Right kidney (tissue), 1 donor: ENCODE measurements at regions not wholly inside any gene's neighbourhood (a gene's known extent, or its start where the extent isn't known, plus 50 kb on each side); places are given as distances from the start of the nearest gene placed in this dataset.

ENCODE experiments used
- DNase-seq: peaks from one replicate; pipeline ENCODE4 v3.0.0-alpha.2; 2016

DNA sequence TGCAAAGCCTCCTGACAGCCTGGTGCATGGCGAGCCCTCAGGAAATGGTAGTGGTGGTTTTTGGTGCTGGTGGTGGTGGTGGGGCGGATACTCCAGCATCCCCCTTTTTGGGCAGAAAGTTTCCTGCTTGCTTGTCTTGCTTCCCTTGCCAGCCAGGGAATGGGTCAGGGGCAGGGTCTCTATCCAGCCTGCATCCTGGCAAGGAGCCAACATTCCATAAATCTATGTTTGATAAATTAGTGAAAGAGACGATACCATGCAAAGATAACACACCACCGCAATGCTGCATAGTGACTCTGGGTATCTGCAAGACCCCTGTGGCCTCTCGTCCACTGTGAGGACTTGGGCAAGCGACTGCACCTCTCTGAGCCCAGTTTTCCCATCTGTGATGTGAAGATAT, 246.2 kb downstream of the LRFN2 start:
- no peak for DNase-seq

DNA sequence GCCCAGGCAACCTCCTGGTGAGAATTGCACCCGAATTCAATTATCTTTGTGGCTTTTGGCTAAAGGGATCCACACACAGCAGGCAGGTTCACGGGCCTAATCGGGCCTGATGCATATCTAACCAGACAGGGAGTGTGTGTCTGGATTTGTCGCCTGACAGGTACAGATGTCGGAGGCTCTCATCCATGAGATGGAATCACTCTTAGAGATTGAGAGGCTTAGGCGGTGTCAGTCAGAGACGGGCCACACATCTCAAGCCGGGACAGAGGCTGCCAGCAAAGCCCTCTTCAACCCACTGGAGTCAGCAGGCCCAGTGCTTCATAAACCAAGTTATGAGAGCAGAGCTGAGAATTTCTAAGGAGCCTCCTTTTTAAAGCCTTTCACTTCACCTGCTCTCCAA, 247.0 kb downstream of the LRFN2 start:
- DNase-seq = no peak

DNA sequence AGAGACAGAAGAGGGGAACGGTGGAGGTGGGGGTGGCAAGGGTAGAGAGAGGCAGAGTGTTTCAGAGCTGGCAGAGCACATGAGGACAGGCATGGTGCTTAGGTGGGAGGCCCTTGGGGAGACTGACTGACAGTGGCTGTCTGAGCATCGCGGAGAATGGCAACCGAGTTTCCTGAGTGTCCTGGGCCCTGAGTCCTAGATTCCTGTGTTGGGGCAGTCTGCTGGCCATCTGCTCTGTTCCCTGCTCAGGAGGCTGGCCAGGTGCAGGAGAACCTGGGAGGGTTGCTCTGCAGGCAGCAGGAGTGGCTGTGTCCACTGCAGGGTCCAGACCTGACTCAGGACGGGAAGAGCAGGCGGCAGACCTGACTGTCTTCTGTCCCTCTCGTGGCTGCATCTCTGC, 248.9 kb downstream of the LRFN2 start:
- no peak for DNase-seq

DNA sequence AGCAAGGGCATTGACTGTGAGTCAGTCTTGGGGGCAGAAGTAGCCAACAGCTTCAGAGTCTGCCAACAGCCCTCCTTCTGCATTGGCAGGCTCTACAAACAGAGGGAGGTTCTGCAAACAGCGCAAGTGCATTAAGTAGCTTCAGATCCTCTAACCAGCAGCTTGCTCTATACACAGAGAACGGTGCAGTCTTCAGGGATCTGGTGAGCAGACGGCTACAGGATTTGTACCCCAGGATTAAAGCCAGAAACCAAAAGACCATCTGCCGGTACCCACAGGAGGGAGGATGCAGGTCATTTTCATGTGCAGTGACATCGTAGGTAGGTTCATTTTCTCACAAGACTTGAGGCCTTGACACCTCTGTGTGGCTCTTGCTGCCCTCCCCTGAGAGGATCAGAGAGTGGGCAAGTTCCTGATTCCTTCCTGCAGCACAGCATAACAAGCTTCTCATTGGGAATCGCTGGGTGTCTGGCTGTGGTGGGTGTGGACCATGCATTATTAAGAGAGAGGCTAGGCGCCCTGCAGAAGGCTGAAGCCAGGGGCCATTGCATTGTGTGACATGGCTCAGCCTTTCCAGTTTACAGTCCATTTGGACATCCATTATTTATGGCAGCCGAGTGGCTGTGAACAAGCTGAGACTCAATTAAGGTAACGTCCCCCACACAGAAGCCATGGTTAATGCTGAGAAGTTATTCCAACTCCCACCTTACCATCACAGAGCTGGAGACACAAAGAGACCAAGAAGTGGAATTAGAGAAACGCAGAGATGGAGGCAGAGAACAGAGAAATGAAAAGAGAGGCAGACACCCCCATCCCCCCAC, 250.0 kb downstream of the LRFN2 start:
- DNase-seq = no peak

DNA sequence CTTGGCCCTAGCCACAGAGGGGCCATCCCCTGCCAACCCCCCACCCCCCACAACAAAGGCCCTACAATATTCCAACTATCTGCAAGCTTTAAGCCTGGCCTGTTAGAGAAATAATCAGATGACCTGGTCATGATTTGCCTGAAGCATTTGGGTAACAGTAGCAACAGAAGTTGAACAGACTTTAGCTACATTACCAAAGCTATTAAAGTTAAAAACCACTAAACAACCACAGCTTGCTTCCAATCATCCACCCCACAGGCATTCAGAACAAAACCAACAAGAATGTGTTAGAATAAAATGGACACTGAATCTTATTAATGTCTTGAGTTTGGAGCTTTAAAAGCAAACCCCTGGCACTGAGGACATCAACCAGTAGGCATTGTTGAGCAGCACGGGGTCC, 250.9 kb downstream of the LRFN2 start:
- no peak for DNase-seq

DNA sequence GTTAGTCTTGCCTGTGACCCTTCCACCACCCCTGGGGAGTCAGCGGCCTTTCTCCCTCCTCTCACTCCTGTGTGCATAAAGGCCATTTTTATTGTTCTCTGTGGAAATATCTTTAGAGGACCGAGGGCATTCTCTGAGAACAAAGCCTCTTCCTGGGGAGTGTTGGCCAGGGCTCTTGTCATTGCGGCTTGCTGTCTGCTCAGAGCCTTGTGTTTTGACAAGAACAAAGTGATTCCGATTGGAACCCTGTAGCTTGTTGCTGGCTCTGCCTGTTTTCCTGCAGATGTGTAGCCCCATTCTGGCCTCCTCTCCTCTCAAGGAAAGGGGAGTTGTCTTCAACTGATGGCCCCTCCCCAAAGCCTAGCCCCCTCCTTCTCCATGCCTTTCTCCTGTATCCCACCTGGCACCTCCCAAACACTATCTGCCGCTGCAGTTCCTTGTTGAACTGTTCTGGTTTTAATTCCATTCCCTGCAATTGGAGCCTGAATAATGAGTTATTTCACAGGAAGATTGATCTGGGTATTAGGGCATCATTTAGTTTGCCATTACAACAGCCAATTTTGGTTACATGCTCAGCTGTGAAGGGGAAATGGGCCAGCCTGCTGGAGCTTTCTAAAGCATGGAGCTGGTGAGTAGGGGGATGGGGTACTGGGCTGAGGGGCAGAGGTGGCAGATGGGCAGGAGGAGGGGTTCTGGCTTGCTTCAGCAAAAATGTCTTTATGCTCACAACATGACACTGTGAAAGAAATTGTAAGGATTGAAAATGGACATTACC, 252.5 kb downstream of the LRFN2 start:
- DNase-seq = no peak

DNA sequence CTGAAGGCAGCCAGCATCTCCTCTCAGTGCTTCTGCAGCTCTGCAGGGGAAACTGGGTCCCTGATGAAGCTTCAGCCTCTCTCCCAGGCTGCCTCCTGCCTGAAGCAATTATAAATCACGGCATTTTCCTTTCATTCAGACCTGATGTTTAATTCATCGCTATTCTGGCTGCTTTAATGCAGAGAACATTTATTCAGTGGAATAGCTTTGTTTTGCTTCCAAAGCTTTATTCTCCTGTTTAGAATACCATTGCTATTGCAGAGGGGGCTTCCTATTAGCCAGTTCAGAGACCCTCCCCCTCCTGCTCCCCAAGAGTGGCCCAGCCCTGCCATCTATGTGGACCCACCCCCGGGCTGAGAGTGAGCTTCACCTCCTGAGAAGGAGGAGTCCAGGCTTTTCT, 255.6 kb downstream of the LRFN2 start:
- DNase-seq = no peak

DNA sequence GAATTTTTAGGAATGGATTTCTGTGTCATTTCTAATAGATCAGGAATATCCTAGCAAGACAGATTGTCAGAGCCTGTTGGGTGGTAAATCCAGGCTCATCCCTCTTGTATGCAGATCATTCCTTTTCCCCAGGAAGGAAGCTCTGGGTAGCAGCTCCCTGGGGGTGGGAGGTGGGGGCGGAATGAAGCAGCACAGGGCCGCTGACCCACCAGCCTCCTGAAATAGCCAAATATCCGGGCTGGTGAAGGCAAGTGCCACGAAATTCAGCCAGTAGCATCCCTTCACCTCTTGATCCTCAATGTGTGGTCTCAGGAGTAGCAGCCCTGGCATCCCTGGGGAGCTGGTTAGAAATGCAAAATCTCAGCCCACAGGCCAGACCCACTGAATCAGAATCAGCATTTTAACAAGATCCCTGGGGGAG, 256.9 kb downstream of the LRFN2 start:
- DNase-seq = no peak

DNA sequence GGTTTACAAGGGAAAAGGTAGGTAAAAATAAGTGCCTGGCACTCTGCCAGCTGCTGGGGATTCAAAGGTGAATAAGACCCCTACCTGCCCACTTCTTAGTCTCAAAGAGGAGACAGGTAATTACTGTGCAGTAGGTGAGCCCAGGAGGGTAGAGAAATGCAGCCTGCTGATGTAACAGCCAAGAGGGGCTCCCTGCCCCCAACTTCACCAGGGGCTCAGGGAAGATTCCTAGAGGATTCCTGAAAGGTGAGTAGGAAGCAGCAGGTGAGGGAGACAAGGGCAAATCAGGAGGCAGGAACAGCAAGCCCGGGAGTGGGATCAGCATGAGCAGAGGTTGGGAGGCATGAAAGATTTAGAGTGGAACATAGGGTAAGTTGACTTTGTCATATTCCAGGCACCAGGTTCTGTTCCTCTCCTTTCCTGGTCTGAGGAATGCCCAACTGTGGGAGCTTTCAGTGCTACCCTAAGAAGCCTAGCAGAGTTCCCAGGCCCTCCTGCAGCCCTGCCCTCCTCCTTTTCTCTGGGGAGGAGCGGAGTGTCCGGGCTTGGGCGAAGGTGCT, 258.1 kb downstream of the LRFN2 start:
- DNase-seq = no peak

DNA sequence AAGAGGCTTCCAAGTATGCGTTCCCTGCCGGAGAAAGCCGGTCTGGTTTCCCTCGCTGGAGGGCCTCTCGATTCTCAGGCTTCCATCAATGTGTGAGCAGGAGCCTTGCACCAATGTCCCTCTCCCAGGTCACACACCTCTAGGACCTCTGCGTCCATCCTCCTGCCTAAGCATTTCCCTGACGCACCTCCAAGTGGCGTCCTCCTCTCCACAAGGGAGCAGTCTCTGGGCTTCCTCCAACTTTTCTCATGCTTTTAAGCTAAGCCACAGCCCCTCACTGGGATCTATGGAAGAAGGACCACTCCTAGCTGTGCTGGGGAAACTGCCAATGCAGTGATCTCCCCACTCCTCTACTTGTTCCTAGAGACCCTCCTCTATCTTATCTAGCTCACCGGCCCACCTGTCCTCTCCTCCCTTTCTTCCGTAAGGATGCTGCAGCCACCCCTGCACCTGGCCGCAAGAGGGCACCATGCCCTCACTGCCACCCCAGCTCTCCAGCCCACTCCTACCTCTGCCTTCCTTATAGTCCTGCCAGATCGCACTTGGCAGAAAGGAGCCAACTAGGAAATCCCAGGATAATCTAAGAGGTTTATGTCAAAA, 258.7 kb downstream of the LRFN2 start:
- peak; percentile 50 for DNase-seq

DNA sequence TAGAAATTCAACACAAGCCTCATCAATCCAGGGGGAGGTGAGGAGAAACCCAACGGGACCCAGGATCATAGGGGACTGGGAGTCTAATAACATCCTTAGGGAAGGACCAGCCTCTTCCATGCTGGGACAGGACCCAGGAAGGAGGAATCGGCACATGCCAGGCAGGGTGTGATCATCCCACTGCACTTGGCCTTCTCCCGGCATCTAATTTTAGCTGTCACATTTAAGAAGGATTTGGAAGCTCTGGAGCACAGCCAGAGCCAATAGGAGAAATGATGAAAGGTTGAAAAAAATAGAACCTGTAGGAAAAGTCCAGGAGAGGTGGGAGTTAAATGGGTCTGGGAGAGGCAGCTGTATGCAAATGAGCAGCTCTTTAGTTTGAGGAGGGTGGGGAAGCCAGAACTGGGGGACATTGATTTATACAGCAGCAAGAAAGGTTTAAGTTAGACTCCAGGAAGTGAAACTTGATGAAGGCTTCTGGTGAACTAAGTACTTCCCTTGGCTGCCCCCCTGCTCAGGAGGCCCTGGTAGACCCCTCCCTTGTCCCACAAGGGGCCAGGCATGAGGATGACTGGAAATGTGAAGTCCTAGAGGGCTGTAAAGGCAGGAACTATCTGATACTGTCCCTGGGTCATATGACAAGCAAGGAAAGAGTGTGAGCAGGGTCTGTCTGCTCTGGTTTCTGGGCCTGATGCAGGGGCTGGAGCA, 260.3 kb downstream of the LRFN2 start:
- DNase-seq = no peak

DNA sequence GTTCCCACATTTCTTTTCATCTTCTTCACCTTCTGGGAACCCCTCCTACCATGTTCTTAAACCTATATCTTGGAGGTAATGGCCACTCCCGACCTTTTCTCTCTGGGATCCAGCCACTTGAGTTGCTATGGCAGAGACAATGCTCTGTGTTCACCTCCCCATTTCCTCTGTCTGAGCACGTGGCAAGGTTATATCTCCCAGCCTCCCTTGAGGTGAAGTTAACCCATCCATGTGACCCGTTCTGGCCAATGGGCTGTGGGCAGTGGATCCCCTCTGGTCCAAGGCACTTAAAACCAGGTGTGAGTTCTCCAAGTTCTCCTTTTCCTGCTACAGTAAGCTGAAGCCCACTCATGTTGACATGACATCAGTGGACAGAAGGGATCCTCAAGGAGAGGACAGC, 261.4 kb downstream of the LRFN2 start:
- DNase-seq = no peak

DNA sequence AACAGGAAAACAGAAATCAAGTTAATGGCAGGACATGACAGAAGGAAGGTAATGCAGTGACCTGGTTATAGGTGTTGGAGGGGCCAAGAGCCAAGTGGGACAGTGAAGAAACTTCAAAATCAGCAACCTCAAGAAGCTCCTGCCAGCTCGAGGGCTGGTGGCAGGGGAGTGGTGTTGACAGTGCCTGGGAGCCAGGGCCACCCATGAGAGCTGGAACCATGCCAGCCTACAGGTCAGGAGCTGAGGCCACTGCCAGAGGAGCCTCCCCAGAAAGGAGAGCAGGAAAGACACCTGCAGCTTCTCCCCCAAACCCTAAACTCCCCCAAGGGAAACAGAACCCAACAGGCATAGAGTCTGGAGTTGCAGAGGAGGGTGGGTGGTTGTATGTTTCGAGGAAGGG, 262.1 kb downstream of the LRFN2 start:
- DNase-seq = no peak

DNA sequence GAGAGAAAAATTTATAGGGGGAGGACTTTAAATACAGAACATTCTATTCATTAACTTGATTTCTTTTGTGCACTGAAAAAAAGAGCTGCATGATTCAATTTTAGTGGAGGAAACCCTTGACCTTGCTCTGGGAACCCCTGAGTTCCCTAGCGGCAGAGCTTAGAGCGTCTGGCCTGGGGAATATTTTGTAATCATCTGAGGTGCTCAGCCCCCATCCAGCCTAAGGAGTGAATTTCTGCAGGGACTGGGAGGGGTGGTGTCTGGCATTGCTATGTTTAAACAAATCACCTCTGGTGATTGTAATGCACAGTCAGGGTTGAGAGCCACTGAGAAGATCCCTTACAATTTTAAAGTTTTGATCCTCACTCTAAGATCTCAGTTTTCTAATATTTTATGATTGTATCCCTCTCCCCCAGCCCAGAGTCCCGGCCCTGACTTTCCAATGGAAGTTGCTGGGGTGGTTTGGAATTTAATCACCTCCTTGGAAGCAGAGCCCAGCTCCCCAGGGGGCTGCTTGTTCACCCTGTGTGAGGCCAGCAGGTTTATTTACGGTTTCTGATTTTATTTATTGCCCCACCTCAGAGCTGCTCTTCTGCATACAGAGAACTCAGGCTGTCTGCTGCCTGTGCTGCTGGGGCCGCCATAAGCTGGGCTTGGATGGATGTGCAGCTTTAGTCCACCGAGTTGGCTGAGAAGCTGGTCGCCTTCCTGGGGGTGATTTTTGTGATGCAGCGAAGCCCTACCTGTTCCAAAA, 263.1 kb downstream of the LRFN2 start:
- DNase-seq = no peak

DNA sequence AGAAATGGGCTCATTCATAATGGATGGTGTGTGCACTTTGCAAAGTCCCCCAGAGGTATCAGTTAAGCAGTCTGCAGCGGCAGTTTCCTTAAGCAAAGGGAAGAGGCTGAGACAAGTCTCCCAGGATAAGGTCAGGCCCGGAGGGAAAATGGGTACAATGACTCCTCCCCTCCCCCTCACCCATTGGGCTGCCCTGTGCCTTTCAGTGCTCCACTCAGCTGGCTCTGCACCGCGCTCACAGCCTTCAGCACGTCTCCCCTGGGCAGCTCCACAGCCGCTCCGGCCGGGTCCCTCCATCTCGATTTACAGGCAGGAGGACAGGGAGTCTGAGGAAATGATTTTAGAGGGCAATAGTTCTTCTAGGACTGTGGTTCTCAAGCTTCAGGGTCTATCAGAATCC, 264.8 kb downstream of the LRFN2 start:
- no peak for DNase-seq

DNA sequence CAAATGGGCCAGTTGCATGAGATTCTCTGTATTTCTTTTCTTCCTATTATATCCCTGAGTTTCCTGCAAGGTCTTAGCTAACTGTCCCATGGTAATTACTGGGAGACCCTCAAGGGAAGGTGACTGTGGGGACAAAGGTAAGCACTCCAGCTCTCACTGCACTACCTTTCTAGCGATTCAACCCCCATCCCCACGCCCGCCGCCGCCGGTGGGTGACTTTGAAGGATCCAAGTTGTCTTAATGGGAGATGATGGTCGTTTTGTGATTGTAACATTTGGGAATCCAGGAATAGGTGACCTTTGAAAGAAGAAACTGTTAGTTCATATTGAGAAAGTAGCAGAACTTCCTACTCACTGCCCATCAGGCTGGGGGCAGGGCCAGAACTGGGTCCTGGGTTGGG, 265.5 kb downstream of the LRFN2 start:
- no peak for DNase-seq

DNA sequence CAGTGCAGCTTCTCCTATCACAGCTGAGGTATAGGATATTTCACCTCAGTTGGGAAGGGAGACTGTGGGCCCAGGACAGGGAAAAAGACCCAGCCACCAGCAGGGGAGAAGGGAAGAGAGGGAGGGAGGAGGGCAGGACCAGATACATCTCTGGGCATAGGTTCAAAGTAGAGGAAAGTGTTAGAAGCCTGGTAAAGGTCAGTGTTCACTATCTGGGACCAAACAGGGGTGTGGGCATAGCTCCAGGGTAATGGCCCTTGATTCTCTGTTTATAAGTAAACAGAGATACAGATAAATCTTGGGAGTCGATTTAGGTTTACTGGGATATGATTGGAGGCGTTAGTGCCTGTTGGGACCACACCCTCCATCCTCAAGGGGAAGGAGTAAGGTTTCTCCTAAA, 266.2 kb downstream of the LRFN2 start:
- DNase-seq = no peak

DNA sequence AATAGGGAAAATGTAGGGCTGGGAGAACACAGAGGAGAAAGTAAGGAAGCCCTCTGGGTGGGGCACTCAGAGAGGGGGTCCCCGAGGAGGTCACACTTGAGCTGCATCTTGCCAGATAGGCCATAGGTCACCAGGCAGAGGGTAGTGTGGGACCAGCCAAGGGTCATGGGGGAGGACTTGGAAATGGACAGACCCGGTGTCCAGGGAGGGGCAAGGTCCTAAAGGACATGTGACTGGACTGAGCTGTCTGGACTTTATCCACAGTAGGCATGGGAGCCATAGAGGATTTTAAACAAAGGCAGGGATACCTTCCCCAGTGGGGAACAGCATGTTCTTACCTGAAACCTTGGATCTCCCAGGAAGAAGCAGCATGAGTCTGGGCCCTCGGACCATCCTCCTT, 266.7 kb downstream of the LRFN2 start:
- no peak for DNase-seq

DNA sequence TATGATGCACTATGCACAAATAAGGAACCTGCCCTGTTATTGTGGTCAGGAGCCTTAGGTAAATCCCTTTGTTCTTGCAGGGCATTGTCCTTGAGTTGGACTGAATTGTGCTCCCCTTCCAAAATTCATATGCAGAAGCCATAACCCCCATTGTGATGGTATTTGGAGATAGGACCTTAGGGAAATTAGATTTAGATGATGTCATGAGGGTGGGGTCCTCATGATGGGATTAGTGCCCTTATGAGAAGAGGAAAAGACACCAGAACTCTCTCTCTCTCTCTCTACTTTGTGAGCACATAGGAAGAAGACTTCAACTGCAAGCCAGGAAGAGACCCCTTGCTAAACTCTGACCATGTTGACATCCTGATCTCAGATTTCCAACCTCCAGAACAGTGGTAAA, 268.0 kb downstream of the LRFN2 start:
- no peak for DNase-seq

DNA sequence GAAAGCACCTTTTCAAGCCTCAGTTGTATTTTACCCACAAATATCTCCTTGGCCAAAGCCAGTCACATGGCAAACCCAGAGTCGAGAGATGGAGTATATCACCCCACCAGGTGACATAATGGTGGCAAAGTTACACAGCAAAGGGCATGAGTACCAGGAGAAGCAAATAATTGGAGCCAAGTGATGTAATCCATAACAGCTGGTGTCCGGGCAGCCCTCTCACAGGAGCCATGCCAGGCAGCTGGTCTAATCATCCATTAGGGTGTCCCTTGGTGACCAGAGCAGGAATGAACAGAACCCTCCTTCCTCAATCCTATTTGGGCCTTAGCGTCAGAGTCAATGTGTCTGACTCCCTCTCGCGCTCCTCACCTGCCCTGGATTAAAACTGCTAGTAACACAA, 272.1 kb downstream of the LRFN2 start:
- no peak for DNase-seq

DNA sequence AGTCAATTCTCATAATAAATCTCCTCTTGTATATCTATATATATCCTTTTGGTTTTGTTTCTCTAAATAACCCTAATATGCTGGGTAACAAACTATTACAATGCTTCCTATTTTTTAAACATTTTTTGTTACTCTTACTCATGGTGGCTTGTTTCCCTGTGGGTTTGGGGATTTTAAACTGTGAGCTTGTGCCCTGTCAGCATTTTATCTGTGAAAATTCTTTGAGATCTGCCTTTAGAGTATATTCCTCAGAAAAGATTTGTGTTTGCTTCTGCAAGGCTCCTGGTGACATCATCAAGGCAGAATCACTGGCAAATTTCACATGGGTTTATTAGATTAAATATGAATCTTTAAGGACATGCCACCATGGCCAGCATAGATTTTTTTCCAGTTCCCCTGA, 273.6 kb downstream of the LRFN2 start:
- DNase-seq = no peak
